Subcutaneous abdominal adipose tissue (tissue), 5 donors: ENCODE measurements at regions not wholly inside any gene's neighbourhood (a gene's known extent, or its start where the extent isn't known, plus 50 kb on each side); places are given as distances from the start of the nearest gene placed in this dataset.

ENCODE experiments used
- H3K27ac ChIP-seq: one replicate; pipeline ENCODE4 v1.7.0; 2013; ENCODE audit warnings: low read depth, mild to moderate bottlenecking, inconsistent platforms, low read length, moderate library complexity
- H3K27me3 ChIP-seq, 5 donors: one replicate each; pipeline ENCODE4 v1.7.0; 2013; ENCODE audit warnings: low read length in 5 of 5, inconsistent platforms in 1 of 5; ENCODE audit not compliant: control insufficient read depth in 5 of 5, insufficient read depth in 4 of 5
- H3K36me3 ChIP-seq, 5 donors: one replicate each; pipeline ENCODE4 v1.7.0; 2013; ENCODE audit warnings: low read length in 5 of 5; ENCODE audit not compliant: control insufficient read depth in 5 of 5, insufficient read depth in 5 of 5
- H3K4me1 ChIP-seq, 5 donors: one replicate each; pipeline ENCODE4 v1.7.0; 2013; ENCODE audit warnings: low read length in 5 of 5, mild to moderate bottlenecking in 3 of 5, moderate library complexity in 1 of 5; ENCODE audit not compliant: control insufficient read depth in 5 of 5, insufficient read depth in 5 of 5
- H3K4me3 ChIP-seq, 5 donors: one replicate each; pipeline ENCODE4 v1.7.0; 2013; ENCODE audit warnings: low read length in 5 of 5, low read depth in 1 of 5
- H3K9ac ChIP-seq, 5 donors: one replicate each; pipeline ENCODE4 v1.7.0; 2013; ENCODE audit warnings: low read length in 5 of 5, mild to moderate bottlenecking in 4 of 5, moderate library complexity in 3 of 5
- H3K9me3 ChIP-seq, 5 donors: one replicate each; pipeline ENCODE4 v1.7.0; 2013; ENCODE audit warnings: low read length in 5 of 5; ENCODE audit not compliant: control insufficient read depth in 5 of 5
- donor health status: healthy.
- donor health status: healthy.
- donor health status: healthy.
- donor health status: healthy.
- donor health status: healthy.

DNA sequence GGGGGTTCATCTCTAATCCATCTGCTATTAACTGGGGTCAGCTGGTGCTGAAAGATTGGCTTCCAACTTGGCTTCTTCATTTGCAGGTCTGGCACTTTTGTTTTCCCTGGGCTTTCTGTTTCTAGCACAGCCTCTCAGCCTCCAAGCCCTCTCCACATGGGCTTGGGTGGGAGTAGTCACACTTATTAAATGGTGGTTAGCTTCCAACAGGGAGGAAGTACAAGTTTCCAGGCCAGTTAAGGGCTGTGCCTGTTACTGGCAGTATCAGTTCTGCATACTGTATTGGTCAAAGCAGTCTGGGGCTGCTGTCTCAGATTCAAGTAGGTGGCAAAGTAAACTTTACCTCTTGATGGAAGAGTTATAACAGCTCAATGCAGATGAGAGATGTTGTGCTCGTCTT, 627.1 kb upstream of the CCDC54 start:
- no peak overlapping the region for H3K9ac ChIP-seq
- no peaks in the 10 kb centered on the region for H3K36me3 ChIP-seq
- no peak overlapping the region for H3K4me3 ChIP-seq
- peaks cover 0 to 8% (median 3%) of the 10 kb centered on the region in 5 donors for H3K4me1 ChIP-seq
- no peak overlapping the region for H3K27ac ChIP-seq
- H3K27me3 ChIP-seq, result no peaks in the 10 kb centered on the region
- H3K9me3 ChIP-seq, result peaks cover 0 to 2% (median 0%) of the 10 kb centered on the region in 5 donors

DNA sequence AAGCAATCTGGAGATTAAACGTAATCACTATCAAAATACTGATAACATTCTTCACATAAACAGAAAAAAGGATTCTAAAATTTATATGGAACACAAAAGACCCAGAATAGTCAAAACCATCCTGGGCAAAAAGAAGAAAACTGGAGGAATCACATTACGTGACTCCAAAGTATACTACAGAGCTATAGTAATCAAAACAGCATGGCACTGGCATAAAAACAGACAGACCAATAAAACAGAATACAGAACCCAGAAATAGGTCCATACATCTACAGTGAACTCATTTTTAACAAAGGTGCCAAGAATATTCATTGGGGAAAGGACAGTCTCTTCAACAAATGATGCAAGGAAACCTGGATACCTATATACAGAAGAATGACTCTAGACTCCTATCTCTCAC, 621.9 kb upstream of the CCDC54 start:
- no peak overlapping the region for H3K27ac ChIP-seq
- no peak overlapping the region for H3K9ac ChIP-seq
- H3K36me3 ChIP-seq, result no peaks in the 10 kb centered on the region
- H3K9me3 ChIP-seq, result peaks cover 2 to 13% (median 3%) of the 10 kb centered on the region in 5 donors
- H3K4me3 ChIP-seq, result no peak overlapping the region
- H3K4me1 ChIP-seq, result no peaks in the 10 kb centered on the region
- no peaks in the 10 kb centered on the region for H3K27me3 ChIP-seq

DNA sequence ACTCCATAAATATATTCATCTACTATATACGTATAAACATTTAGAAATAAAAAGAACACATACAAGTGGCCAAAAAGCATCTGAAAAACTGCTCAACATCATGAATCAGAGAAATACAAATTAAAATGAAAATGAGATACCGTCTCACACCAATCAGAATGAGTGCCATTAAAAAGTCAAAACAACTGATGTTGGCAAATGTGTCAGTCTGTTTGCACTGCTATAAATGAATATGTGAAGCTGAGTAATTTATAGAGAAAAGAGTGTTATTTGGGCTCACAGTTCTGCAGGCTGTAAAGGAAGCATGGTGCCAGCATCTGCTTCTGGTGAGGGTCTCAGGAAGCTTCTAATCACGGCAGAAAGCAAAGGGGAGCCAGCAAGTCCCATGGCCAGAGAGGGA, 620.3 kb upstream of the CCDC54 start:
- Histone ChIP-seq H3K36me3 (no peaks in the 10 kb centered on the region), H3K4me3 (no peak overlapping the region), H3K9me3 (peaks cover 2 to 13% (median 3%) of the 10 kb centered on the region in 5 donors), H3K4me1 (no peaks in the 10 kb centered on the region), H3K9ac (no peak overlapping the region), H3K27ac (no peak overlapping the region), H3K27me3 (no peaks in the 10 kb centered on the region)

DNA sequence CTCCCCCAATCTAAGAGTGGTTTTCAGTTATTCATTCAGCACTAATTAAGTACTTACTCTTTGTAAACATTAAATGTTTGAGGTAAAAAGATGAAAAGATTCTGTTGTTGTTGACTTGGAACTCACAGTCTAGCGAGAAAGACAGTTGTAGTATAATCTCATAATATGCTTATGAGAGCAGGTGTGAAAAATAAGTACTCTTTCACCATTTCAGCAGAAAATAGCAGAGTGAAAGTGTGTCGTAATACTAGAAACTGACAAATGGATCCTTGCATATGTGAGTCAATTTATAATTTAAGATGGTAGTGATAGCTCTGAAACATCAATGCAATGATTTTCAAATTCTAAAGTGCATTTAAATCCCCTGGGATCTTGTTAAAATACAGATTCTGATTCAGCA, 618.8 kb upstream of the CCDC54 start:
- H3K9ac ChIP-seq, result no peak overlapping the region
- H3K4me1 ChIP-seq, result no peaks in the 10 kb centered on the region
- no peaks in the 10 kb centered on the region for H3K27me3 ChIP-seq
- peaks cover 2 to 13% (median 3%) of the 10 kb centered on the region in 5 donors for H3K9me3 ChIP-seq
- no peak overlapping the region for H3K27ac ChIP-seq
- no peaks in the 10 kb centered on the region for H3K36me3 ChIP-seq
- H3K4me3 ChIP-seq, result no peak overlapping the region

DNA sequence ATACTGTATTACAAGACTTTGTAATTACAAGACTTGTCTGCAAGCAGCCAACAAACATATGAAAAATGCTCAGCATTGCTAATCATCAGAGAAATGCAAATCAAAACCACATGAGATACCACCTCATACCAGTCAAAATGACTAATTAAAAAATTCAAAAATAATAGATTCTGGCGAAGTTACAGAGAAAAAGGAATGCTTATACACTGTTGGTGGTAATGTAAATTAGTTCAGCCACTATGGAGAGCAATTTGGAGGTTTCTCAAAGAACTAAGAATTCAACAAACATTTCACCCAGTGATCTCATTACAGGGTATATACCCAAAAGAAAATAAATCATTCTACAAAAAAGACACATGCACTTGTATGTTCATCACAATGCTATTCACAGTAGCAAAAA, 617.5 kb upstream of the CCDC54 start:
- H3K4me3 ChIP-seq, result no peak overlapping the region
- H3K9ac ChIP-seq, result no peak overlapping the region
- H3K36me3 ChIP-seq, result no peaks in the 10 kb centered on the region
- H3K27ac ChIP-seq, result no peak overlapping the region
- peaks cover 2 to 13% (median 3%) of the 10 kb centered on the region in 5 donors for H3K9me3 ChIP-seq
- no peaks in the 10 kb centered on the region for H3K27me3 ChIP-seq
- no peaks in the 10 kb centered on the region for H3K4me1 ChIP-seq

DNA sequence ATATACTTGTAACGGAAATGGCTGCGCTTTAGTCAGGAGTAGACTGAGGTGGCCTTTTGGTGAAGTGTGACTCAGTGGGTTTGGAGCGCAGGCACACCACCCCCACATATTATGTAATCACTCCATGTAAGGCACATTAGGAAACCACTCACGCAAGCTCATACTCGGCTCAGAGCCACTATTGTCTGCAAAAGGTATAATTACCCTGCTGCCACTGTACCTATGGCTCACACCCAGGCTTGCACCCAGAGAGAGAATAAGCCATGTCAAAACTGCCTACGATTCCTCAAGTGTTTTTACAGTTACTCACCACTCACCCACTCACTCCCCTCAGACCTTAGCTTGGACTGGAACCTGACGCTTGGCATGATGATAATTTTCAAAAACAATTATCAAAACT, 611.9 kb upstream of the CCDC54 start:
- Histone ChIP-seq H3K4me3 (no peak overlapping the region), H3K4me1 (no peaks in the 10 kb centered on the region), H3K36me3 (no peaks in the 10 kb centered on the region), H3K9me3 (no peaks in the 10 kb centered on the region), H3K27me3 (no peaks in the 10 kb centered on the region), H3K27ac (no peak overlapping the region), H3K9ac (no peak overlapping the region)

DNA sequence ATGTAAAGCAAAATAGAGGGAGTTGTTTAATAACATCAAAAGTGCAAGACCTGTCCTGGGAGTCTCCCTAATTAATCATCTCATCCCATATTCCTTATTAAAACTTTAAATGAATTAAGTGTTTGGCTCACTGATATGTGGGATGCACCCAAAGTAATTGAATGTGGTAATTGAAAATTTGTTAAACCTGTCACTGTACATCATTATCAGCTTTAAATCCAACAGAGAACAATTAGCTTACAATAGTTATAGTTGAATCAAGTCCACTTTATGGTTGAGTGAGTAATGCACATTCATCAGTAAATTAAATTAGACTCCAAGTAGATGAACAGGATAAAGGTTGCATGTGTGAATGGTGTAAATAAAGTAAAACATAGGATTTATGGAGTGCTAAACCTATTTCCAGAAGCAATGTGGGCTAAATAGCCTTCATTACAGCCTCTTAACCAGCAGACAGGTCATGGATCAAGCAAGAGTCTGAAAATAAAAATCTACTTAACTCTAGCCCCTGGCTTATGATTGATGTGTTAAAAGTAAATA, 608.2 kb upstream of the CCDC54 start:
- H3K27ac ChIP-seq, result no peak overlapping the region
- no peak overlapping the region for H3K4me3 ChIP-seq
- H3K27me3 ChIP-seq, result no peaks in the 10 kb centered on the region
- H3K9me3 ChIP-seq, result no peaks in the 10 kb centered on the region
- no peak overlapping the region for H3K9ac ChIP-seq
- H3K36me3 ChIP-seq, result no peaks in the 10 kb centered on the region
- H3K4me1 ChIP-seq, result no peaks in the 10 kb centered on the region

DNA sequence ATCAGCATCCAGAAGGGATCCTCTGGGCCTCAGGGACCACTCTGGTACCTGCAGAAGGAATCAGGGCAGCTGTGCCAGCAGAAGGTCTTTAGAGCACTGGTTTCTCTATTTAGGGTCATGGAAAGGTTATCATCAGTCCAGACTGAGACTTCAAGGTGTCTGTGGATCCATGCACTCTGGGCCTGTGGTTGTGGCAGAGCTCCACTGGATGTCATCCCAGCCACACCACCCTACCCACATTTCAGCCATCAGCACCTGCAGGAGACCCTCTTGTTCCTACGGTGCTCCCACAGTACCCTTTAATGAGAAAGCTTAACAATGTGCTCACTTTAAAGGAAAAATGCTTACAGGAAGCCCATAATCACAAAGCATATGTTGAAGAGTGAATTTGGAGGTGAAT, 603.4 kb upstream of the CCDC54 start:
- H3K9ac ChIP-seq, result no peak overlapping the region
- H3K4me3 ChIP-seq, result no peak overlapping the region
- H3K4me1 ChIP-seq, result no peaks in the 10 kb centered on the region
- H3K27me3 ChIP-seq, result no peaks in the 10 kb centered on the region
- no peak overlapping the region for H3K27ac ChIP-seq
- H3K9me3 ChIP-seq, result no peaks in the 10 kb centered on the region
- no peaks in the 10 kb centered on the region for H3K36me3 ChIP-seq

DNA sequence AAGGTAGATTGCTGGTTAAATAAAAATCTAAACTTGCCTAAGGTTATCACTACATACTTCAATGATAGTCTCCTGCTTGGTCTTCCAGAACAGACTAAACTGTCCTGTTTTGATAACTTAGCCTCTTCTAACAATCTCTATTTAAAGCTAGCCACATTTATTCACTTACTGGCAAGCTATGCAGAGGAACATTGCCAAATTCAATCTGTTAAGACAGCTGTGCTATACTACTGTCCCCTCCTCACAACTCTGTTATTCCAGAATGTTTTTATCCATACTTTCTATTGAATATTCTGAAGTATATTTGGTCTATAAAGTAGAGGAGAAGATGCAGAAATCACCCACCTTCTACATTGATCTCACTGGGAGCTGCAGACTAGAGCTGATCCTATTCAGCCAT, 594.0 kb upstream of the CCDC54 start:
- Histone ChIP-seq H3K9me3 (no peaks in the 10 kb centered on the region), H3K9ac (no peak overlapping the region), H3K27me3 (no peaks in the 10 kb centered on the region), H3K4me1 (no peaks in the 10 kb centered on the region), H3K4me3 (no peak overlapping the region), H3K27ac (no peak overlapping the region), H3K36me3 (no peaks in the 10 kb centered on the region)

DNA sequence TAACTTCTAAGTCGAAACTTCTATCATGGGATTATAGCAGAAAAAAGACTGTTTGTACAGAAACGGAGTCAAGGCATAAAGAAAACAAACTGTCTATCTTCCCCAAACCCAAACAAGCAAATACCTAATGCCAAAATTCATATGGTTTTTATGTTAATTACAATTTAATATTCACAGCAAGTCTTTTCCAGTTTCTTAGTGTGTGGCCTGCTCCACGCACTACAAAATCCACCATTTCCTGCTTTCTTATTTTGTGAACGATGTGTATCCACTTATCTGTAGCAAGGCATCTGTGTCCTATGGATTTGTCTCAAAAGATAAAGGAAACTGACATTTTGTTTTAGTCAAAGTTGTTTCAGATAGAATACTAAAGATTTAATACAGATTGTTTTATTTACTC, 588.0 kb upstream of the CCDC54 start:
- Histone ChIP-seq H3K9ac (no peak overlapping the region), H3K4me3 (no peak overlapping the region), H3K27me3 (no peaks in the 10 kb centered on the region)

DNA sequence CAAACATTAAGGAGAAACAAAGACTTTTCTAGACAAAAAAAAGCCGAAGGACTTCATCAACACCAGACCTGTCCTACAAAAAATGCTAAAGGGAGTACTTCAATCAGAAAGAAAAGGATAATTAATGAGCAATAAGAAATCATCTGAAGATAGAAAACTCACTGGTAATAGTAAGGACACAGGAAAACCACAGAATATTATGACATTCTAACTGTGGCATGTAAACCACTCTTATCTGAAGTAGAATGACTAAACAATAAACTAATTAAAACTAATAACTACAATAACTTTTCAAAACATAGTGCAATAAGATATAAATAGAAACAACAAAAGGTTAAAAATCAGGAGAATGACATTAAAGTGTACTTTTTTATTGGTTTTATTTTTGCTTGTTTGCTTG, 584.5 kb upstream of the CCDC54 start:
- H3K9me3 ChIP-seq, result no peaks in the 10 kb centered on the region
- no peak overlapping the region for H3K4me3 ChIP-seq
- H3K36me3 ChIP-seq, result no peaks in the 10 kb centered on the region
- no peaks in the 10 kb centered on the region for H3K4me1 ChIP-seq
- H3K9ac ChIP-seq, result no peak overlapping the region
- no peak overlapping the region for H3K27ac ChIP-seq
- no peaks in the 10 kb centered on the region for H3K27me3 ChIP-seq

More for the DNA sequence above, 588.0 kb upstream of the CCDC54 start:
- no peaks in the 10 kb centered on the region for H3K9me3 ChIP-seq
- H3K36me3 ChIP-seq, result no peaks in the 10 kb centered on the region
- H3K27ac ChIP-seq, result no peak overlapping the region
- no peaks in the 10 kb centered on the region for H3K4me1 ChIP-seq
